Prostate gland (tissue), 2 donors: ENCODE measurements at regions not wholly inside any gene's neighbourhood (a gene's known extent, or its start where the extent isn't known, plus 50 kb on each side); places are given as distances from the start of the nearest gene placed in this dataset.

ENCODE experiments used
- DNase-seq: peaks from one replicate; pipeline ENCODE4 v3.0.0-alpha.2; 2019; ENCODE audit warnings: low spot score
- H3K27ac ChIP-seq, 2 donors: fragments of 200-600 bp; sonication (generic); 2 replicates each; pipeline ENCODE4 v1.5.1; 2017 to 2019
- H3K27me3 ChIP-seq: fragments of 200-600 bp; sonication (generic); replicated peaks from 2 replicates; pipeline ENCODE4 v1.5.1; 2019; ENCODE audit not compliant: insufficient read depth
- H3K36me3 ChIP-seq, 2 donors: fragments of 200-600 bp; sonication (generic); 1 replicate in 1 of 2; 2 replicates in 1 of 2; pipeline versions ENCODE4 v1.5.1 to v1.8.1; 2017 to 2019
- H3K4me1 ChIP-seq: fragments of 200-600 bp; sonication (generic); replicated peaks from 2 replicates; pipeline ENCODE4 v1.5.1; 2019
- H3K4me3 ChIP-seq, 2 donors: fragments of 200-600 bp; sonication (generic); 2 replicates each; pipeline ENCODE4 v1.5.1; 2017 to 2019
- H3K9me3 ChIP-seq: fragments of 200-600 bp; sonication (generic); 2 replicates; pipeline ENCODE4 v1.5.1; 2017
- POLR2A ChIP-seq: fragments of 450-650 bp; IDR thresholded peaks from one replicate; pipeline ENCODE4 v1.6.1; 2016; ENCODE audit warnings: antibody characterized with exemption, mild to moderate bottlenecking
- POLR2AphosphoS5 ChIP-seq: sonication (generic); formaldehyde crosslinking; IDR thresholded peaks from one replicate; pipeline ENCODE4 v1.6.1; 2017; ENCODE audit warnings: antibody characterized with exemption
- WGBS: methylation state at CpG from one replicate; pipeline ENCODE4 v1.1.5; 2018; 5-methylcytosine and 5-hydroxymethylcytosine counted together
- intact Hi-C: fragments of 100-400 bp; cut with DNase I; formaldehyde crosslinking; loops from one replicate; pipeline ENCODE4 v1.14.2; 2022
- TF ChIP-seq, protein P1 (sequence below), 4 experiments: fragments of 200-600 bp in 2 of 4; fragments of 450-650 bp in 2 of 4; sonication (generic) in 2 of 4; IDR thresholded peaks; 1 replicate in 3 of 4; 2 replicates in 1 of 4; pipeline ENCODE4 v1.5.1; 2016 to 2019; ENCODE audit warnings: antibody characterized with exemption in 4 of 4, mild to moderate bottlenecking in 2 of 4, moderate library complexity in 2 of 4

GRCh38 chr12:45621703-45622102 lies 107.8 kb upstream of the ARID2 start:
- no peaks in the 10 kb centered on the region for H3K36me3 ChIP-seq
- no peak overlapping the region for H3K4me3 ChIP-seq
- H3K27ac ChIP-seq, result no peak overlapping the region
- intact Hi-C loops, result no loop called here
- DNase-seq, result no peak
- H3K27me3 ChIP-seq, result no peaks in the 10 kb centered on the region
- WGBS, result 97% methylated on average over 1 of the region's 1 CpG
- H3K4me1 ChIP-seq, result no peaks in the 10 kb centered on the region
- no peaks in the 10 kb centered on the region for H3K9me3 ChIP-seq
- TF ChIP-seq, protein P1, sequence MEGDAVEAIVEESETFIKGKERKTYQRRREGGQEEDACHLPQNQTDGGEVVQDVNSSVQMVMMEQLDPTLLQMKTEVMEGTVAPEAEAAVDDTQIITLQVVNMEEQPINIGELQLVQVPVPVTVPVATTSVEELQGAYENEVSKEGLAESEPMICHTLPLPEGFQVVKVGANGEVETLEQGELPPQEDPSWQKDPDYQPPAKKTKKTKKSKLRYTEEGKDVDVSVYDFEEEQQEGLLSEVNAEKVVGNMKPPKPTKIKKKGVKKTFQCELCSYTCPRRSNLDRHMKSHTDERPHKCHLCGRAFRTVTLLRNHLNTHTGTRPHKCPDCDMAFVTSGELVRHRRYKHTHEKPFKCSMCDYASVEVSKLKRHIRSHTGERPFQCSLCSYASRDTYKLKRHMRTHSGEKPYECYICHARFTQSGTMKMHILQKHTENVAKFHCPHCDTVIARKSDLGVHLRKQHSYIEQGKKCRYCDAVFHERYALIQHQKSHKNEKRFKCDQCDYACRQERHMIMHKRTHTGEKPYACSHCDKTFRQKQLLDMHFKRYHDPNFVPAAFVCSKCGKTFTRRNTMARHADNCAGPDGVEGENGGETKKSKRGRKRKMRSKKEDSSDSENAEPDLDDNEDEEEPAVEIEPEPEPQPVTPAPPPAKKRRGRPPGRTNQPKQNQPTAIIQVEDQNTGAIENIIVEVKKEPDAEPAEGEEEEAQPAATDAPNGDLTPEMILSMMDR (IDR thresholded peaks at IDR 0.05), result no peak

DNA sequence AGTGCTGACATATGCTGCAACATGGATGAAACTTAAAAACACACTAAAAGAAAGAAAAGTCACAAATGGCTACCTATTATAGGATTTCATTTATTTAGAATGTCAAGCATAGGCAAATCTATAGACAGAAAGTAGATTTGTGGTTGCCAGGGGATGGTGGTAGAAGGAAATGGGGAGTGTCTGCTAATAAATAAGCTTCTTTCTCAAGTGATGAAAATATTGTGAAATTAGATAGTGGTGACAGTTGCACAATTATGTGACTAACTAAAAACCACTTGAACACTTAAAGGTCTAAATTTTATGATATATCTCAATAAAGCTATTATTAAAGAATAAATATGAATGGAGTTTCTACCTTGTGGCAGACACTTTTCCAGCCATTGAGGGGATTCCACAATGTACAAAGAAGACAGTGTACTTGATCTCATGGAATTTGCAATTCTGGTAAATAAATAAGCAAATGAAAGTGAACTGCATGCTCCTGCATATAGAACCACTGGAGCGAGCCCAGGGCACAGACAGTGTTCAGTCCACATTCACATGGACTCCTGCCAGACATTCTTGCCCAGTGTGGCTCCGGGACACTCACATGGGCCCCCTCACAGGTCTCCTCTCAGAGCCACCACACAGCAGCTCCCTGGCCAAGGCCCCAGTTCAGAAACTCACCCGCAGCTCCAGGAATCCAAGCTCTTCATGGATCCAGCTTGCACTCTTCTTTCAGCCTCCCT lies 107.1 kb upstream of the ARID2 start:
- Histone ChIP-seq H3K4me1 (no peaks in the 10 kb centered on the region), H3K27ac (no peak overlapping the region), H3K4me3 (no peak overlapping the region), H3K9me3 (no peaks in the 10 kb centered on the region), H3K27me3 (no peaks in the 10 kb centered on the region), H3K36me3 (no peaks in the 10 kb centered on the region)
- intact Hi-C loops, result no loop called here
- TF ChIP-seq, protein P1 (IDR thresholded peaks at IDR 0.05), result no peak
- TF ChIP-seq POLR2AphosphoS5 (no peak), POLR2A (no peak)
- 78% methylated on average over 3 of the region's 3 CpGs for WGBS
- no peak for DNase-seq

DNA sequence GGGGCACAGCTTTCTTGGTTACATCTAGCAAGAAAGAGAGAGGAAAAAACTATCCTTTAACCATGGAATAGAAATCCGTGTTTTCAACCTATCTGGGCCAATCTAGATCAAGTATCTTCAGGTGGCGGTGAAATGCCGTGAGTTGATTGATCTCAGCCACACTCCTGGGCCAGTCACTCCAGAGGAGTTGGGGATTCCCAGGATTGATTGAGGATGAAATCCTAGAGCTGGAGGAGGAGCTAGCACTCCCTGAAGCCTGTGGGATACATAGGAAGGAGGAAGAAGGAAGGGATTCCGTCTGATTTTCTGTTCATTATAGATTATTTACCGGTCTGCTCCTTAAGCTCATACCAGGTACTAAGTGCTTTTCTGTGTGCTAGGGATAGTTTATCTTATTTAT lies 106.3 kb upstream of the ARID2 start:
- no peak for DNase-seq
- TF ChIP-seq, protein P1 (IDR thresholded peaks at IDR 0.05), result no peak
- no peak for TF ChIP-seq POLR2AphosphoS5
- Histone ChIP-seq H3K4me3 (no peak overlapping the region), H3K27me3 (no peaks in the 10 kb centered on the region), H3K27ac (no peak overlapping the region), H3K36me3 (no peaks in the 10 kb centered on the region), H3K4me1 (no peaks in the 10 kb centered on the region), H3K9me3 (no peaks in the 10 kb centered on the region)
- 92% methylated on average over 5 of the region's 5 CpGs for WGBS
- intact Hi-C loops, result no loop called here

- H3K4me1 ChIP-seq, result no peaks in the 10 kb centered on the region
- intact Hi-C loops, result no loop called here
- no peak overlapping the region for H3K27ac ChIP-seq
- no peaks in the 10 kb centered on the region for H3K36me3 ChIP-seq
- H3K4me3 ChIP-seq, result no peak overlapping the region
- 88% methylated on average over 2 of the region's 2 CpGs for WGBS
- TF ChIP-seq, protein P1 (IDR thresholded peaks at IDR 0.05), result no peak
- TF ChIP-seq POLR2A, result no peak
- TF ChIP-seq POLR2AphosphoS5, result no peak
- DNase-seq, result no peak
- H3K9me3 ChIP-seq, result no peaks in the 10 kb centered on the region
- H3K27me3 ChIP-seq, result no peaks in the 10 kb centered on the region
These were observed 105.6 kb upstream of the ARID2 start for GRCh38 chr12:45623940-45624339.

- no peak overlapping the region for H3K27ac ChIP-seq
- H3K4me1 ChIP-seq, result no peaks in the 10 kb centered on the region
- WGBS, result 55% methylated on average over 2 of the region's 2 CpGs
- H3K27me3 ChIP-seq, result no peaks in the 10 kb centered on the region
- DNase-seq, result no peak
- H3K9me3 ChIP-seq, result no peaks in the 10 kb centered on the region
- no peaks in the 10 kb centered on the region for H3K36me3 ChIP-seq
- intact Hi-C loops, result no loop called here
- TF ChIP-seq POLR2AphosphoS5, result no peak
- TF ChIP-seq, protein P1 (IDR thresholded peaks at IDR 0.05), result no peak
- no peak for TF ChIP-seq POLR2A
- no peak overlapping the region for H3K4me3 ChIP-seq
These were observed 102.5 kb upstream of the ARID2 start for GRCh38 chr12:45626965-45627364.
